K562 (cell line): ENCODE measurements at regions not wholly inside any gene's neighbourhood (a gene's known extent, or its start where the extent isn't known, plus 50 kb on each side); places are given as distances from the start of the nearest gene placed in this dataset.

ENCODE experiments used
- ATAC-seq: fragments of 200-7000 bp; cut with Tn5 transposase; 3 replicates; pipeline ENCODE4 v1.9.1; 2020; ENCODE audit warnings: moderate library complexity
- BruUV-seq: library from RNA; stranded (reverse); fragments of 400-500 nt; replicated peaks from 2 replicates; lab custom pipeline; 2021; lab: Mats Ljungman, UMichigan
- CTCF ChIA-PET: fragments of 300-600 bp; formaldehyde crosslinking; extraction: SDS; loops from one replicate; lab custom pipeline; 2021; ENCODE audit warnings: low intra/inter-chr PET ratio; lab: Yijun Ruan, JAX
- POLR2A ChIA-PET: fragments of 300-600, 350-650 bp; sonication (Branson Sonifier 250); formaldehyde crosslinking; extraction: SDS; loops from one replicate; lab custom pipeline; 2021; ENCODE audit warnings: antibody characterized with exemption, inconsistent platforms; lab: Yijun Ruan, JAX
- DNase-seq, 4 experiments: peaks; one replicate each; pipeline versions ENCODE4 v3.0.0 to v3.0.0-alpha.2; 2011 to 2018; ENCODE audit warnings: low spot score in 3 of 4, mixed read lengths in 3 of 4; ENCODE audit errors: extremely low read depth in 1 of 4
- FAIRE-seq: peaks from 2 replicates; lab custom pipeline; 2011; peaks lifted over from hg19 to GRCh38; lab: Jason Lieb, UNC
- H2AFZ ChIP-seq: 2 replicates; pipeline ENCODE4 v1.6.0; 2011; ENCODE audit warnings: low read depth, low read length, control low read depth, inconsistent platforms
- H3K27ac ChIP-seq: fragments of 200-600 bp; 3 replicates; pipeline ENCODE4 v1.8.0; 2011; ENCODE audit warnings: low read depth, mild to moderate bottlenecking, control low read depth, inconsistent platforms, low read length, moderate library complexity, mixed read lengths; ENCODE audit errors: extremely low read depth
- H3K27me3 ChIP-seq, 2 experiments: fragments of 300-600 bp in 1 of 2; 2 replicates in 1 of 2; 3 replicates in 1 of 2; pipeline versions ENCODE4 v1.6.0 to v1.8.0; 2011; ENCODE audit warnings: inconsistent platforms in 2 of 2, low read length in 2 of 2, mild to moderate bottlenecking in 1 of 2, mixed read lengths in 1 of 2, moderate library complexity in 1 of 2; ENCODE audit not compliant: control insufficient read depth in 2 of 2, insufficient read depth in 2 of 2
- H3K36me3 ChIP-seq: fragments of 300-600 bp; 3 replicates; pipeline ENCODE4 v1.8.0; 2011; ENCODE audit warnings: mild to moderate bottlenecking, low read length, inconsistent platforms; ENCODE audit not compliant: control insufficient read depth, insufficient read depth
- H3K4me1 ChIP-seq, 2 experiments: fragments of 200-600 bp in 1 of 2; replicated peaks in 1 of 2; 2 replicates in 1 of 2; 3 replicates in 1 of 2; pipeline versions ENCODE4 v1.5.1 to v1.8.0; 2011; ENCODE audit warnings: inconsistent platforms in 2 of 2, low read length in 2 of 2, mild to moderate bottlenecking in 1 of 2, mixed read lengths in 1 of 2, moderate library complexity in 1 of 2; ENCODE audit not compliant: control insufficient read depth in 2 of 2, insufficient read depth in 2 of 2
- H3K4me2 ChIP-seq: 2 replicates; pipeline ENCODE4 v1.6.1; 2011; ENCODE audit warnings: low read length, control low read depth, inconsistent platforms, mixed read lengths; ENCODE audit not compliant: insufficient read depth
- H3K4me3 ChIP-seq: fragments of 200-600 bp; sonication (generic), shearing (Covaris generic); 2 replicates; pipeline ENCODE4 v1.5.1; 2016; ENCODE audit warnings: control low read depth, inconsistent platforms
- H3K79me2 ChIP-seq: fragments of 200-600 bp; 3 replicates; pipeline ENCODE4 v1.8.0; 2011; ENCODE audit warnings: low read length, inconsistent platforms; ENCODE audit not compliant: control insufficient read depth, insufficient read depth
- H3K9ac ChIP-seq, 2 experiments: 2 replicates each; pipeline versions ENCODE4 v1.6.0 to v1.6.1; 2011; ENCODE audit warnings: low read depth in 2 of 2, low read length in 2 of 2, control low read depth in 1 of 2, inconsistent platforms in 1 of 2, mild to moderate bottlenecking in 1 of 2, mixed read lengths in 1 of 2; ENCODE audit not compliant: insufficient read depth in 1 of 2
- H3K9me1 ChIP-seq: one replicate; pipeline ENCODE4 v1.6.0; 2011; ENCODE audit warnings: inconsistent platforms, mild to moderate bottlenecking, low read length, moderate library complexity; ENCODE audit not compliant: control insufficient read depth, insufficient read depth
- H3K9me3 ChIP-seq: replicated peaks from 2 replicates; pipeline ENCODE4 v1.5.1; 2011; ENCODE audit warnings: low read depth, low read length, inconsistent platforms; ENCODE audit not compliant: control insufficient read depth, insufficient read depth
- H4K20me1 ChIP-seq: replicated peaks from 2 replicates; pipeline ENCODE4 v1.6.1; 2011; ENCODE audit warnings: low read length, inconsistent platforms, mixed read lengths; ENCODE audit not compliant: control insufficient read depth, insufficient read depth
- CEBPB ChIP-seq: fragments of 450-650 bp; IDR thresholded peaks from 2 replicates; pipeline ENCODE4 v1.6.1; 2016; ENCODE audit warnings: missing genetic modification characterization, missing compliant biosample characterization
- FOS ChIP-seq: IDR thresholded peaks from 3 replicates; pipeline ENCODE4 v1.6.1; 2011; ENCODE audit not compliant: insufficient read length; ENCODE audit errors: extremely low read depth
- HEY1 ChIP-seq: fragments of 250-450 bp; sonication (Bioruptor Pico); IDR thresholded peaks from 2 replicates; pipeline ENCODE4 v1.5.0; 2020; ENCODE audit warnings: mild to moderate bottlenecking, moderate library complexity, borderline replicate concordance
- KLF6 ChIP-seq: fragments of 250-450 bp; sonication (Bioruptor Pico); IDR thresholded peaks from 2 replicates; pipeline ENCODE4 v1.4.0; 2020; ENCODE audit warnings: mild to moderate bottlenecking, moderate library complexity, borderline replicate concordance
- OTX1 ChIP-seq: fragments of 450-650 bp; formaldehyde crosslinking; IDR thresholded peaks from 2 replicates; pipeline ENCODE4 v1.4.0; 2022; ENCODE audit warnings: mild to moderate bottlenecking
- PHF21A ChIP-seq: fragments of 450-650 bp; IDR thresholded peaks from 2 replicates; pipeline ENCODE4 v1.6.1; 2017; ENCODE audit warnings: low read depth, borderline replicate concordance
- POLR2H ChIP-seq: IDR thresholded peaks from 2 replicates; pipeline ENCODE4 v1.6.1; 2016; ENCODE audit warnings: missing genetic modification characterization, low read depth, mild to moderate bottlenecking, control low read depth, missing compliant biosample characterization, moderate library complexity
- SPI1 ChIP-seq: IDR thresholded peaks from 2 replicates; pipeline ENCODE4 v1.6.1; 2011; ENCODE audit warnings: low read depth, low read length, control low read depth, borderline replicate concordance
- ZKSCAN3 ChIP-seq: fragments of 250-450 bp; sonication (Bioruptor Pico); IDR thresholded peaks from 2 replicates; pipeline ENCODE4 v1.4.0; 2020
- ZNF184 ChIP-seq: sonication (generic); formaldehyde crosslinking; IDR thresholded peaks from 2 replicates; pipeline ENCODE4 v1.5.0; 2020; ENCODE audit warnings: missing genetic modification reagents
- ZNF589 ChIP-seq: fragments of 200-800 bp; sonication (Bioruptor generic); IDR thresholded peaks from 2 replicates; pipeline ENCODE4 v1.6.1; 2016; ENCODE audit warnings: low read depth, missing genetic modification characterization, missing compliant biosample characterization
- ZNF766 ChIP-seq: fragments of 200-800 bp; sonication (Bioruptor generic); conservative IDR thresholded peaks from 2 replicates; pipeline ENCODE4 v1.6.1; 2016; ENCODE audit warnings: missing genetic modification characterization, missing compliant biosample characterization
- WGBS: fragments of 100-300 bp; shearing (Covaris generic); methylation state at CpG from one replicate; pipeline ENCODE4 v1.1.6; 2016; ENCODE audit warnings: low coverage, mixed read lengths; ENCODE audit not compliant: insufficient coverage; ENCODE audit errors: missing lambda C conversion rate; 5-methylcytosine and 5-hydroxymethylcytosine counted together
- in situ Hi-C: fragments of 300-500 bp; cut with MboI; formaldehyde crosslinking; loops from 4 replicates; pipeline ENCODE4 v1.15.0; 2018; ENCODE audit warnings: inconsistent platforms, mixed read lengths
- intact Hi-C: fragments of 100-400 bp; cut with micrococcal nuclease; formaldehyde crosslinking; loops from 2 replicates; pipeline ENCODE4 v1.14.2; 2022
- TF ChIP-seq, protein P1 (sequence below): fragments of 450-650 bp; IDR thresholded peaks from 2 replicates; pipeline ENCODE4 v1.6.1; 2016; ENCODE audit warnings: mild to moderate bottlenecking, moderate library complexity

DNA sequence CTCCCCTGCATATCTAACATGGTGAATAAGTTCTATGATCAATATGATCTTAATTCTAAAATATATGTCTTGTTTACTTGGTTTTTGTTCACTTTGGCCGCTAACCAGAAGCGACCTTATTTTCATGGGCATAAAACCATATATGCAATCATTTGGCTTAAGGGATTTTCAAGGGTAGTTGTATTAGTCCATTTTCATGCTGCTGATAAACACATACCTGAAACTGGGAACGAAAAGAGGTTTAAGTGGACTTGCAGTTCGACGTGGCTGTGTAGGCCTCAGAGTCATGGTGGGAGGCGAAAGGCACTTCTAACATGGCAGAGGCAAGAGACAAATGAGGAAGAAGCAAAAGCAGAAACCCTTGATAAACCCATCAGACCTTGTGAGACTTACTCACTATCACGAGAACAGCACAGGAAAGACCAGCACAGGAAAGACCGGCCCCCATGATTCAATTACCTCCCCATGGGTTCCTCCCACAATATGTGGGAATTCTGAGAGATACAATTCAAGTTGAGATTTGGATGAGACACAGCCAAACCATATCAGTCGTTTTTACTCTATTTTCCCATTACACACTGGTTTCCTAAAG is 114.3 kb upstream of the CPEB2 start:
- no peak for DNase-seq
- 0 out of 5 replicates have a peak, but pooled peaks cover 0 to 3% of the 10 kb centered on the region in 2 experiments for H3K27me3 ChIP-seq
- H3K9ac ChIP-seq, result no peak overlapping the region
- BruUV-seq, result no TSS peak
- H3K27ac ChIP-seq, result no peak overlapping the region
- FAIRE-seq, result no peak
- no peaks in the 10 kb centered on the region for H3K9me1 ChIP-seq
- ATAC-seq, result no peak
- no peaks in the 10 kb centered on the region for H4K20me1 ChIP-seq
- CTCF ChIA-PET, result no interaction called here
- POLR2A ChIA-PET, result no interaction called here
- H3K4me1 ChIP-seq, result no peaks in the 10 kb centered on the region
- no peaks in the 10 kb centered on the region for H3K9me3 ChIP-seq
- H3K4me2 ChIP-seq, result no peak overlapping the region
- 1% methylated on average over 9 of the region's 9 CpGs for WGBS
- no peaks in the 10 kb centered on the region for H3K79me2 ChIP-seq
- H3K4me3 ChIP-seq, result no peak overlapping the region
- H2AFZ ChIP-seq, result peak overlapping the region; percentile 42; the same call in 1 of the 2 replicates
- intact Hi-C loops (no loop called here), in situ Hi-C loops (no loop called here)
- H3K36me3 ChIP-seq, result no peaks in the 10 kb centered on the region
- TF ChIP-seq SPI1 (0 out of 2 replicates have a peak, but pooled peaks have one; percentile 13), HEY1 (CRISPR knock-in tag) (no peak), ZNF184 (CRISPR knock-in tag) (no peak), ZKSCAN3 (no peak), PHF21A (no peak), KLF6 (CRISPR knock-in tag) (no peak), FOS (no peak), CEBPB (tag) (no peak), OTX1 (CRISPR knock-in tag) (0 out of 2 replicates have a peak, but pooled peaks have one; percentile 17), ZNF766 (peak; percentile 99), POLR2H (tag) (peak; percentile 65; the same call in 1 of the 2 replicates), ZNF589 (CRISPR knock-in tag) (peak; percentile 50; the same call in 1 of the 2 replicates)
- TF ChIP-seq, protein P1, sequence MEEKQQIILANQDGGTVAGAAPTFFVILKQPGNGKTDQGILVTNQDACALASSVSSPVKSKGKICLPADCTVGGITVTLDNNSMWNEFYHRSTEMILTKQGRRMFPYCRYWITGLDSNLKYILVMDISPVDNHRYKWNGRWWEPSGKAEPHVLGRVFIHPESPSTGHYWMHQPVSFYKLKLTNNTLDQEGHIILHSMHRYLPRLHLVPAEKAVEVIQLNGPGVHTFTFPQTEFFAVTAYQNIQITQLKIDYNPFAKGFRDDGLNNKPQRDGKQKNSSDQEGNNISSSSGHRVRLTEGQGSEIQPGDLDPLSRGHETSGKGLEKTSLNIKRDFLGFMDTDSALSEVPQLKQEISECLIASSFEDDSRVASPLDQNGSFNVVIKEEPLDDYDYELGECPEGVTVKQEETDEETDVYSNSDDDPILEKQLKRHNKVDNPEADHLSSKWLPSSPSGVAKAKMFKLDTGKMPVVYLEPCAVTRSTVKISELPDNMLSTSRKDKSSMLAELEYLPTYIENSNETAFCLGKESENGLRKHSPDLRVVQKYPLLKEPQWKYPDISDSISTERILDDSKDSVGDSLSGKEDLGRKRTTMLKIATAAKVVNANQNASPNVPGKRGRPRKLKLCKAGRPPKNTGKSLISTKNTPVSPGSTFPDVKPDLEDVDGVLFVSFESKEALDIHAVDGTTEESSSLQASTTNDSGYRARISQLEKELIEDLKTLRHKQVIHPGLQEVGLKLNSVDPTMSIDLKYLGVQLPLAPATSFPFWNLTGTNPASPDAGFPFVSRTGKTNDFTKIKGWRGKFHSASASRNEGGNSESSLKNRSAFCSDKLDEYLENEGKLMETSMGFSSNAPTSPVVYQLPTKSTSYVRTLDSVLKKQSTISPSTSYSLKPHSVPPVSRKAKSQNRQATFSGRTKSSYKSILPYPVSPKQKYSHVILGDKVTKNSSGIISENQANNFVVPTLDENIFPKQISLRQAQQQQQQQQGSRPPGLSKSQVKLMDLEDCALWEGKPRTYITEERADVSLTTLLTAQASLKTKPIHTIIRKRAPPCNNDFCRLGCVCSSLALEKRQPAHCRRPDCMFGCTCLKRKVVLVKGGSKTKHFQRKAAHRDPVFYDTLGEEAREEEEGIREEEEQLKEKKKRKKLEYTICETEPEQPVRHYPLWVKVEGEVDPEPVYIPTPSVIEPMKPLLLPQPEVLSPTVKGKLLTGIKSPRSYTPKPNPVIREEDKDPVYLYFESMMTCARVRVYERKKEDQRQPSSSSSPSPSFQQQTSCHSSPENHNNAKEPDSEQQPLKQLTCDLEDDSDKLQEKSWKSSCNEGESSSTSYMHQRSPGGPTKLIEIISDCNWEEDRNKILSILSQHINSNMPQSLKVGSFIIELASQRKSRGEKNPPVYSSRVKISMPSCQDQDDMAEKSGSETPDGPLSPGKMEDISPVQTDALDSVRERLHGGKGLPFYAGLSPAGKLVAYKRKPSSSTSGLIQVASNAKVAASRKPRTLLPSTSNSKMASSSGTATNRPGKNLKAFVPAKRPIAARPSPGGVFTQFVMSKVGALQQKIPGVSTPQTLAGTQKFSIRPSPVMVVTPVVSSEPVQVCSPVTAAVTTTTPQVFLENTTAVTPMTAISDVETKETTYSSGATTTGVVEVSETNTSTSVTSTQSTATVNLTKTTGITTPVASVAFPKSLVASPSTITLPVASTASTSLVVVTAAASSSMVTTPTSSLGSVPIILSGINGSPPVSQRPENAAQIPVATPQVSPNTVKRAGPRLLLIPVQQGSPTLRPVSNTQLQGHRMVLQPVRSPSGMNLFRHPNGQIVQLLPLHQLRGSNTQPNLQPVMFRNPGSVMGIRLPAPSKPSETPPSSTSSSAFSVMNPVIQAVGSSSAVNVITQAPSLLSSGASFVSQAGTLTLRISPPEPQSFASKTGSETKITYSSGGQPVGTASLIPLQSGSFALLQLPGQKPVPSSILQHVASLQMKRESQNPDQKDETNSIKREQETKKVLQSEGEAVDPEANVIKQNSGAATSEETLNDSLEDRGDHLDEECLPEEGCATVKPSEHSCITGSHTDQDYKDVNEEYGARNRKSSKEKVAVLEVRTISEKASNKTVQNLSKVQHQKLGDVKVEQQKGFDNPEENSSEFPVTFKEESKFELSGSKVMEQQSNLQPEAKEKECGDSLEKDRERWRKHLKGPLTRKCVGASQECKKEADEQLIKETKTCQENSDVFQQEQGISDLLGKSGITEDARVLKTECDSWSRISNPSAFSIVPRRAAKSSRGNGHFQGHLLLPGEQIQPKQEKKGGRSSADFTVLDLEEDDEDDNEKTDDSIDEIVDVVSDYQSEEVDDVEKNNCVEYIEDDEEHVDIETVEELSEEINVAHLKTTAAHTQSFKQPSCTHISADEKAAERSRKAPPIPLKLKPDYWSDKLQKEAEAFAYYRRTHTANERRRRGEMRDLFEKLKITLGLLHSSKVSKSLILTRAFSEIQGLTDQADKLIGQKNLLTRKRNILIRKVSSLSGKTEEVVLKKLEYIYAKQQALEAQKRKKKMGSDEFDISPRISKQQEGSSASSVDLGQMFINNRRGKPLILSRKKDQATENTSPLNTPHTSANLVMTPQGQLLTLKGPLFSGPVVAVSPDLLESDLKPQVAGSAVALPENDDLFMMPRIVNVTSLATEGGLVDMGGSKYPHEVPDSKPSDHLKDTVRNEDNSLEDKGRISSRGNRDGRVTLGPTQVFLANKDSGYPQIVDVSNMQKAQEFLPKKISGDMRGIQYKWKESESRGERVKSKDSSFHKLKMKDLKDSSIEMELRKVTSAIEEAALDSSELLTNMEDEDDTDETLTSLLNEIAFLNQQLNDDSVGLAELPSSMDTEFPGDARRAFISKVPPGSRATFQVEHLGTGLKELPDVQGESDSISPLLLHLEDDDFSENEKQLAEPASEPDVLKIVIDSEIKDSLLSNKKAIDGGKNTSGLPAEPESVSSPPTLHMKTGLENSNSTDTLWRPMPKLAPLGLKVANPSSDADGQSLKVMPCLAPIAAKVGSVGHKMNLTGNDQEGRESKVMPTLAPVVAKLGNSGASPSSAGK, result 0 out of 2 replicates have a peak, but pooled peaks have one; percentile 10
